DMS79 (cell line): ENCODE measurements at regions not wholly inside any gene's neighbourhood (a gene's known extent, or its start where the extent isn't known, plus 50 kb on each side); places are given as distances from the start of the nearest gene placed in this dataset.
"Not testable (repeated sequence)": the region's sequence is repeated elsewhere in the genome, so short reads cannot be mapped to it uniquely, and the experiment has no call there.

ENCODE experiments used
- DNase-seq: peaks from one replicate; lab custom pipeline; 2025; lab: John Stamatoyannopoulos, UW

DNA sequence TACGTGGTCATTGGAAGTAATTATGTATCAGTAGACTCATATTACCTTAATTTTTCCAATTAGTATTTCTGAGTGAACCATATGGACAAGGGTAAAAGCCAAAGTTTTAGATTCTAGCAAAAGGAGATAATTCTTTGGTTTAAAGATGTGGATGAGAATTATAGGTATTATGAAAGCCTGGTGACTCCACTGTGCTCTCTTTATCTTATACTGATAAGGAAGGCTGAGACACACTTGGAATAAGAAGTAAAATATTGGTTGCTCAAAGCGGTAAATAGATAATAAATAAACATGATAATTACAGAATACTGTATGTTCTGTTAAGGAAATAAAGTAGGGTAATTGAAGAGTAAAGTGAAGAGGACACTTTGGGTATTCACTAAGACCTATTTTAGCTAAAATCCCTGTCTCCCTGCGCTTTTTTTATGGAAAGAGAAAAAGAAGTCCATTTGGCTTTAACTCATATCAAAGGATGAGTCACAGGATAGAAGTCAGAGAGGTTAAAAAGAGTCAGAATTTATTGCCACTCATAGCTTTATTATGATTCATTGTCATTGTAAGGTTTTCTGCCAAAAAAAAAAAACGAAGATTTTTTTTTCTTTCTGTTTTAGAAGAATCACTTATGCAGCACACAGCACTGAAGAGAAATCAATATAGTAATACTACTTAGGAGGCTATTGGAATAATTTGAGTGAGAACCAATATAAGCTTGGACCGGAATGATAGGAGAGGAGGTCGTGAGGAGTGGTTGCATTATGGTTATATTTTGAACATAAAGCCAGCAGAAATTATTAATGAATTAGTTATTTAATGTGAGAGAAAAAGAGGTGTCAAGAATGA lies 2463.1 kb downstream of the ARAP2 start:
- DNase-seq = no peak

DNA sequence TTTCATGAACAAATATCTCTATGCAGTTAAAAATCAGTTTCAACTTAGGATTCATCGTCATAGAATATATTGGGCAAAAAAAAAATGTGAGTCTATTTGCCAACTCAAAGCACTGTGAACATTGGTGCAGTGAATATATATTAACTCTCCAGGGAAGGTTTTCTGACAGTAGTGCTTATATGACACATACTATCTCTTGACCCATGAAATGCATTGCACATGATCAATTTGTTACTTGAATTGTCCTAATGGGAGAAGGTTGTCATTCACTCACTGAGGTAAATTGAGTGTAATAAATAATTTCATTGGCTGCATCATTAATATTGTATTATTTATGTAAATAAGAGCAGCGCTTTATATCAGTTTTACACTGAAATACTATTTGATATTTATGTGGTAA lies 2458.5 kb downstream of the ARAP2 start:
- no peak for DNase-seq

DNA sequence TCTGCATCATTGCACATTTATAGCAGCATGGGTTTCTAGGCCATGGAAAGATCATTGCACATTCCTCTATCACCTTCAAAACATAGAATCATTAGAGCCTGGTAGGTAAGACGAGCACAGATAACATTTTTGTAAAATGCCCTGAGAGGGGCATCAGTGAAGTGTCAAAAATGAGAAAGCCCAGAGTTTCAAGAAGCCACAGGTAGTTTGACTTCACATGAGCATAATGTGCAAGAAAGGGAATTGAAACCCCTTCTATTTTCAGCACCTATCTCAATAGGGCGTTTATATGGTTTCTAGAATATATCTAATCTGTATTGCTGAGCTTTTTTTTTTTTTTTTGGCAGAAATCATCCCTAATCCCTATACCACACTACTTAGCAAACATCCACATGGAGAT lies 2441.7 kb downstream of the ARAP2 start:
- no peak for DNase-seq

DNA sequence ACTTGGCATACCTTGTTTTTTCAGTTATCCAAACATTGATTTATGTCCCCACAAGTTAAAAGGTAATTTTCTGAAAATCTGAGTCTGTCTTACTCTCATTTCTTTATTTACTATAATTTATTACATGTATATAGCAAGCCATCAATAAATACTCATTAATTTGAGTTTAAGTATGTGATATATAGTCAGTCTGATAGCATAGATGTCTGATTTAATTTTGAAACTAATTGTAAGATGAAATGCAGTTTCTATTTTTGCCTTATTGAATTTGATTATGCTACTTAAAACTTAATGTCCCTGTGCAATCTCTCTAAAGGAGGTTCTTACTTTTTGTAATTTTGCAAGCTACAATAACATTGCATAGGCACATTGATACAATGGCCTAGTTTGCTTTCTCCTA lies 2418.6 kb downstream of the ARAP2 start:
- DNase-seq = no peak

DNA sequence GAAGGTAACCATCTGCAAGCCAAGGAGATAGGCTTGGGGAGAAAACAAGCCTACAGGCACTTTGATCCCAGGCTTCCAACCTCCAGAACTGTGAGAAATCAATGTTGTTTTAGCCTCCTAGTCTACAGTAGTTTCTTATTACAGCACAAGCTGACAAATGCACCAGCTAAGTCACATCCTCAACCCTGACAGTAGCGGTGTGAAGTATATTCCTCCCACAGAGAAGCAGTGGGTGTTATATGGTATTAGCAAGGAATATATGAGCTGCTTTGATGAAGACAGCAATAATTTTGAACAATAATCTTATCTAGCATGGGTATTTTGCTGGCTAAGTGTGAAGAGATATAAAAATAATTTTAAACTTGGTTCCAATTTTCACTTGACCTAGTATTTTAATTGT lies 2415.0 kb downstream of the ARAP2 start:
- DNase-seq = not testable (repeated sequence)

DNA sequence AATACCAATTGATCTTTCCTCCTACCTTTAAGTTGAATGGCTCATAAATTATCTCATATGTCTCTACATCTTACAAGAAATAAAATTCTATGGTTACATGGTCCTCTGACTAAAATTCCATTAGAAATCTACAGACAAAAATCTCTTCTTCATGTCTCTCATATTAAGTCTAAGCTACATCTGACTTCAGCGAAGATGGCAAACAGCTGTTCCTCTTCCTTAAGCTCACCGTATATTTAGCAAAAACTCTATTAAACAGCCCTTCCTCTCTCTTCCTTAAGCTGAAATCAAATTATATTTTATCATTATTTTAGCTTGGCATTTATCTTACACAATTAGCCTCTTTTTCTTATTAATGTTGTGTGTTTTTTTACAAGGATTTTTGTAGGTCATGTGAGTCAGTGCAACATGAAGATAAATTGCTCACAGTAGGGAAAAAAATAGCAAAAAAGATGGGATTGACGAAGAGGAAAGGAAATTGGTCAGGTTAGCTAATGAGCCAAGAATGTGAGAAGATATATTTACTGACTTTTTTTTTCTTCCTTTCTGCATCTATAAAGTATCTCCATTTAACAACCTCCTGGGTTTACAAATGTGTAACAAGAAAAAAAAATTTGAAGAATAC lies 2412.8 kb downstream of the ARAP2 start:
- no peak for DNase-seq

DNA sequence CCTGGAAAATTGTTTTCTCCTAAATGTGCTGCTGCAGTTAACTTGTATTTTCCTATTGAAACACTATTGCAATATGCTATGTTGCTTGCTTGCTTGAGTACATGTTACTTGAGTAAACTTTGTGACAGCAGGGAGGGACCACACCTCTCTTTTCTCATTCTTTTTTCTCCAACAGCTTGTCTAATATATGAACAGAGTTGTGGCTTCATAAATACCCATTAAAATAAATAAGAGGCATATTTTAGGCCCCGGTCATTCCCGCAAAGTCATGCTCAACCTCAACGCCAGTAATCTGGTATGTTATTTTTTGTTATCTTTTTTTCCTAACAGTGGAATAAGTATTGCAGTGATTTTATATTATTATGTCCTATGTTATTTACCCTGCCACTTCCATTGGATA lies 2408.6 kb downstream of the ARAP2 start:
- DNase-seq = not testable (repeated sequence)

DNA sequence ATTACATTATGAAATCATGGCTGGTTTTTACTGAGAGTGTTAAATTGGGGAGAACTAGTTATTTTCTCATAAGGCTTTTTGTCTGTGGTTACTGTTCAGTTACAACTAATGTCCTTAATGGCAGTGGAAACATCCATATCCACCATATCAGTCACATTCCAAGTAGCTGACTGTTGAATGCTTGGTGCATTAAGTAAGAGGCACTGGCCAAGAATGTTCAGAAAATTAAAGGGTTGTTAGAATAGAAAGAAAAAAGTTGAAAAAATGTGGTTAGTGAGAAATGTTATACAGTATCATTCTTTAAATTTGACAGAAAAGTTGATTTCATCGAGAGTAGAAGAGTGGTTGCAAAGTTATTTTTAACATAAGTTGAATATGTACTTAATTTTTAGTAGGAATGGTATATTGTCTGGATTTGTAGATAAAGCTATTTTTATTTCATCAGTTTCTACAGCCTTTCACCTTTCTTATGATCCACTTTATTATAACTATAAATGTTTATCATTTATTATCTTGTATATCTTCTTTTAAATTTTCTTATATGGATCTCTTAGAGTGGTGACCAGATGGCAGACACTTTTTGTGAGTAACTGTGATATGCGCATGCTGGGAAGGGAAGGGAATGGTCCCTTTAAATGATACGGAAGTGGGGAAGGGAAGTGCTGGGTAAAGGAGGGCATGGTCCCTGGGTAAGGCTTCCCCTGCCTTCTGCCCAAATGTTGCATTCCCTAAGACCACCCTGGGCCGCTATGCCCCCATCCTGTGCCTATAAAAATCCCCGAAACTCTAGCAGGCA lies 2407.1 kb downstream of the ARAP2 start:
- no peak for DNase-seq

DNA sequence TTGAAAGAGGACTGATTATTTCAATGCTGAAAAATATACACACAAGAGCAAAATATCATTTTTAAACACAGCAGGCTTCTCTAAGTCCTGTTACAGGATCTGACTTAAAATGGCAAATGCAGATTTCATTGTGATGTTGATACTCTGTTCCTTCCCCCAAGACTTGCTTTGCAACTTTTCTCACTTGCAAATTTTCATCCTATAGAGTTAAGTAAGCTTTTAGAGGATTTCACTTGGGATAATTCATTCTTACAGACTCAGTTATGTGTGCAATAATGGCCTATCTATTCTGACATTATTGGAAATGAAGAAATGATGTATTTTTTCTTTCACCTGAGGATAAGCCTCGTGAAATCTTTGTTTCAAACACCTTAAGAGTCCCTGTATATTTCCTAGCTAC lies 2403.2 kb downstream of the ARAP2 start:
- DNase-seq = no peak

DNA sequence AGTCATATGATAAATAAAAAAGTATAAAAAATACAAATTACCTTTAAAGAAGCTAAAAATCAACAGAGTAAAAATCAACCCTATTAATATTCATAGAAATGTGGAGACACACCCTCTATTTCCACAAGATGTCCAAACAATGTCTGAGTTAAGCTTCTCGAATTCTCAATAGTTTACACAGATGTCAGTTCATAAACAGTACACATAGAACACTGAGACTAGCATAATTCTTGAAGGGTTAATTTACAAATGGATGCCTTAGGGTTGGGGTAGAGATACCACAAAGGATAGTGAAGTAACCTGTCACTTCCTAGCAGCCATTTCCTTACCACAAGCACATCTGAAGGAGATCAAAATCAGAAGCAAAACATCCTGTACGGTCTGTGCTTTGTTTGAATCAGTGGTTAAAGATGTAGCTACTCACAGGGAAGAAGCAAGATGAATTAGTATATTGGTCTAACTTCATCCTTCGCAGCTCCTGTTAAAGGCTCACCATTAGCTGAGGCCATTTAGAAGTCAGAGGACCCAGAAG lies 2393.9 kb downstream of the ARAP2 start:
- no peak for DNase-seq

DNA sequence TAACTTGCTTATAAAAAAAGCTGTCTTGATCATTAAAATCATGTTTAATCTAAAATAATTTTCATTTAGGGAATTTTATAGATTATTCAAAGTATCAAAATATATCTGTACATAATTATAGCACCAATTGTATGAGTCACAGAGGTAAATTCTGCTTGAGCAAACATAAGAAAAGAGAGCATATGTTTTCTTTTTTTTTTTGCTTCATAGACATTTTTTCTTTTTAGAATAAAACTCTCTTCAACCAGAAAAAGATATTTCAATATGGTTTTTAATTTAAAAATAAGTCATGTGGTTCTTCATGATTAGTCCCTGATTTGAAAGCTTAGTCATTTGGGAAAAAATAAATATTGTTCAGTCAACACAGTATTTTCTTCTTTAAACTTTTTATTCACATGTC lies 2390.6 kb downstream of the ARAP2 start:
- DNase-seq = not testable (repeated sequence)

DNA sequence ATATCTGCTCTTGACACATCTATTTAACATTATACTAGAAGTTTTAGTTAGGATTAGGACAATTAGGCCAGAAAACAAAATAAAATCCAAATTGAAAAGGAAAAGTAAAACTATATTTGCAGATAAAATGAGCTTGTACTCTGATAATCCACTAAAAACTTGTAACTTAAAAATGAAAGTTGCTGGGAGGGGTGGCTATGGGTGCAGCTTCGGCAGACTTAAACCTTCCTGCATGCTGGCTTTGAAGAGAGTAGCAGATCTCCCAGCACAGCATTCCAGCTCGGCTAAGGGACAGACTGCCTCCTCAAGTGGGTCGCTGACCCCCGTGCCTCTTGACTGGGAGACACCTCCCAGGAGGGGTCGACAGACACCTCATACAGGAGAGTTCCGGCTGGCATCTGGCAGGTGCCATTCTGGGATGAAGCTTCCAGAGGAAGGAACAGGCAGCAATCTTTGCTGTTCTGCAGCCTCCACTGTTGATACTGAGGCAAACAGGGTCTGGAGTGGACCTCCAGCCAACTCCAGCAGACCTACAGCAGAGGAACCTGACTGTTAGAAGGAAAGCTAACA lies 2379.9 kb downstream of the ARAP2 start:
- no peak for DNase-seq

DNA sequence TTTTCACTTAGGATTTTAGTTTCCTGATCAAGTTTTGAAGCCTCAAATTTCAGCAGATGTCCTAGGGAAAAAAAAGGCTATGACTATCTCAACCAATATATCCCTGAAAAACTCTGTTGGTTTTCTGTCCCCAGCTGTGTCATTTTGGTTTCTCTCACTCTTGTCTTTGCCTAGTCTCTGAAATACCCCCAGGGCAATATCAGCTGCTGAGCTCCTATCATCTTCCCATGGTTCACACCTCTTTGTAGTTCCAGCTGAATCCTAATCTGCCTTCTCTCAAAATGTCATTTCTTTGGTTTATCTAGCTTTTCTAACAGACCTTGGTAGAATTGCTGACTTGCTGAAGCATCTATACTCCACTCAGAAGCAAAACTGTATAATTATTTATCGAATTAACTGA lies 2370.5 kb downstream of the ARAP2 start:
- no peak for DNase-seq

DNA sequence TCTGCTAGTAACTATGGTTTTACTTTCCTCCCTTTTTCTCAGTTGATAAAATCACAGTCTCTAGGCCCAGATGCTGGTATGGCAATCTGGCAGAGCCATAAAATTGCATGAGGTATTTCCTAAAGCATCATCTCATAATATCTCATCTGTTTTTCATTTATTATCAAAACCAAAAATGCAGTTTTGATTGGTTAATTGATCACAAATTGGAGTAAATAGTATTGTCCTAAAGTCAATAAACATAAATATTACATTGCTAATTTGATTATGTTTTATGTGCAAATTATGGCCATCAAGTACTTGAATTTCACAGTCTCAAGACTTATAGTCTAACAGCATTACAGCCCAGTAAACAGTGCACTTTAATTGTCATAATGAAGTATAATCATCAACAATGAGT lies 2365.6 kb downstream of the ARAP2 start:
- DNase-seq = no peak

DNA sequence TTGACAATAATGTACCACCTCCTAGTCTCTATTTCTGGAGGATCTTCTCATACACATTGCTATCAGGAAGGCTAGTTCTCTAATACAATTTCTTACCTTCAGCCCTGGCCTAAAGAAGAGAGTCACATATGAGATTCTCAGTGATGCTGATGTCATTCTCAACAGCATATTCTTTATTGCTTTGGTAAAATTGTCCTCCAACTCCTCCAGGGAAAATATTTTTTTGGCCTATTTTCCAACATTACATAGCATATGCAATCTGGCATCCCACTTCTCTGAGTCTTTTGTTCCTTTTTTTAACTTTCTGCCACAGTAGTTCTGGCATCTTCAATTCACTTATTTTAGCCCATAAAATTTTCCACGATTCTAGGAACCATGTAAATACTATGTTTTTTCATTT lies 2363.1 kb downstream of the ARAP2 start:
- DNase-seq = no peak

DNA sequence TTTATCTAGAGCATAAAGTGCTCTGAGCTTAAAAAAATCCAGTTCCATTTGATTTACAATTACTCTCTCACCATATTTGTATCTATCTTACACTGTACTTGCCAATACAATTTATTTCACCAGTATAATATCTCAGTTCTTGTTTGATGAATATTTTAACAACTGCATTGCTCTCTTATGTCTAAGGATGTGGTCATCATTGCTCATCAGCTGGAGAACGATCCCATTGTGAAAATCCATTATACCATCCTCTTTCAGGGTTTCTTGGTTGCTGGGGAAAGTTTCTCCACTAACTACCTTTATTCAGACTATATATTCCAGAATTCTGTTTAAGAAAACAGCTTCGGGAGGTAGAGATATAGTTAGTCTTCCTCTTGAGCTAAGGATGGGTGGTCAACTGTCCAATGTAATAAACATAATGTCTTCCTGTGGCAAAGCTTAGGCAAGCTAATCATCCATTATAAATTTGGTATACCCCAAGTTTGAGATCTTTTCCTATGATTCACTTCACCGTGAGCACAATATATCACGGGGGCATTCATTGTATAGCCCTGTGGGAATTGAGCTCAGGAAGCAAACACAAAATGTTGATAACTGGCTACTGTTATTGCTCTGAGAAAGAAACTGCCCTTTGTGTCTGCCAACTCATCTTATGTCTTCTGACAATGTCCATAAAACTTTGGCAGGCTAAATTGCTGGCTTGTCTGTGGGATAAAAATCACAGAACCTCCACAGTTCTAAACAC lies 2361.9 kb downstream of the ARAP2 start:
- DNase-seq = no peak

DNA sequence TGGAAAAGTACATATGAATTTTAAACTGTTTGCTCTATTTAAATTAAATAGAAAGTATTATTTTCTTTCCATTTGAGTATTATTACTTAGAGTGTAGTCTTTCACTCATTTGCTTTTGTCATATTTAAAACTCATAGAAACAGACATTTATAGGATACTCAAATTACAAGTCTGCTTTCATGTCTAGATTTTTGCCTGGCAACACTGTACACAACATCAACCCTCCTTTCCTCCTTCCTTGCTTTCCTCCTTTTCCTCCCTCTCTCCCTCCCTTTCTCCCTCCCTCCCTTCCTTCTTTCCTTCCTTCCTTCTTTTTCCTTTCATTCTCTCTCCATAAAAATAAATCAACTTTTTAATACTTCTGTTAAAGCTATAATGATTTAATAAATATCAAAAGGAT lies 2361.2 kb downstream of the ARAP2 start:
- no peak for DNase-seq

DNA sequence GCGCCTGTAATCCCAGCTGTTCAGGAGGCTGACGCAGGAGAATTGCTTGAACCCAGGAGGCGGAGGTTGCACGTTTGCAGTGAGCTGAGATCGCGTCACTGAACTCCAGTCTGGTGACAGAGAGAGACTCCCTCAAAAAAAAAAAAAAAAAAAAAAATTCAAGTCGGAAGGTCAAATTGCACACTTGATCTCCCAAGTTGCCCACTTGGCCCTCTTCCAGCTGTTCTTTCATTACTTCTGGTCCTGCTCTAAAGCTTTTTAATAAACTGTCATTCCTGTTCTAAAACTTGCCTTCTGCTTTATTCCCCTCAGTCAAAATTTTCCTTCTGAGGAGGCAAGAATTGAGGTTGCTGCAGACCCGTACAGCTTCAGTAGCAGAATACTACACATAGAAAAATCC lies 2358.0 kb downstream of the ARAP2 start:
- DNase-seq = no peak

DNA sequence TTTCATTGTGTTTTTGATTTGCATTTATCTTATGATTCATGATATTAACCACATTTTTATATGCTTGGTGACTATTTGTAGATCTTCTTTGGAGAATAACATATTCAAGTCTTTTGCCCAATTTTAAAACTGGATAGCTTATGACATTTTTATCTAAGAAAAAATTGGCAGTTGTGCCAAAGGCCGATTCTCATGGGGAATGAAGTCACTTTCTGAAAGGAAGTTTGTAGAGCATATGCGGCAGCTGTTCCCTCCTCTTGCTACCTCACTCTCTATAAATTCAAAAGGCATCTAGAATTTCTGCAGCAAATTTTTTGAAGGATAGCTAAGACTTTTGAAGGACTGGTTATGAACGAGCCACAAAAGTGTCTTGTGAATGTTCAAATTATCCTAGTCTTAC lies 2353.5 kb downstream of the ARAP2 start:
- DNase-seq = no peak

DNA sequence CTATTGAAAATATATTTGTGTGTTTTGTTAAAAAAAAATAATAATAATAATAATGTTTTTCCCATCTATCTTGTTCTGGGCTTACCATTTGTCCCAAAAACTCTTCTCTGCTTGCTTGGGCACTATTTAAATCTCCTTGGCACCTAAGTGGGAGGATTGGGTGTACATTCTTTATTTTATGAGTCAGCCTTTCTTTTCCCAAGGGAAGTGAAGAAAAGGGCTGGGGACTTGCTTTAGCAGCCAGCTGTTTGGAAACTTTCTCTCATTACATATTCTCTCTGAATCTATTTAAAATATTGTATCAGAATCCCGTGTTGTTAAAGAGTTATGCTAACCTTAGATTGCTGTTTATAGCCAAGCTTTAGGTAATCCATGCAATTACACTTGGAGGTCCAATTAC lies 2332.4 kb downstream of the ARAP2 start:
- no peak for DNase-seq

DNA sequence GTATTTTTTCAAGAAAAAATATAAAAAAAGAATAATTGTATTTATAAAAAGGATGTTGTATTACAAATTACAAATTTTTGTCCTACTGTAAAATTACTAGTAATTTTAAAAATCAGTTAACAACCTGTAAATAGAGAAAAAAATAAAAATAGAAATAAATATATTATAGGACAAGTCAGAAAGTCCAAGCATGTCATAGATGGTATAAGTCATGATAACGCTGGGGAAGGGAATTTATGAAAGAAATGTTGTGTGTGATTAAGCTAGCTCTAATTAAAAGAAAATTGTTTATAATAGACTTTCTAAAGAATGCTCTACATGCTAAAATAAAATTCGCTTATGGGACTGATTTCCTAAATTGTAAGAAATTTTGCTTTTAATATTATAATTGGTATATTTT lies 2329.9 kb downstream of the ARAP2 start:
- DNase-seq = no peak

DNA sequence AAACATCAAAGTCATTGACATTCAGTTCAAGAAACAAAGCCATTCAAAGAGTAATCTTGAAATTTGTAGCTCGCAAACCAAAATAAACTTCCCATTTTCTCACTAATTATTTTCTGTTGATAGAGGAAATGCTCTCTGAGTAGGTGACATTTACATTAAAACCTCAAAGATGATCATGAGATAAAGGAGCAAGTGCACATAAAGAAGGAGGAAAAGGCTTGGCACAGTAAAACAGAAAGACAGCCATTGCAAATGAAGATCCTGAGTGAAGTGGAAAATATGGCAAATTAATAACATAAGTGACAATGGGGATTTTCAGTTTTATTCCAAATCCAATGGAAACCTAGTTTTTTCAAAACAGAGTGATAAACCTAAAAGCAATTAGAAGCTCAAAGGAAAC lies 2320.8 kb downstream of the ARAP2 start:
- no peak for DNase-seq
